Adrenal gland (tissue), 9 donors: ENCODE measurements at regions not wholly inside any gene's neighbourhood (a gene's known extent, or its start where the extent isn't known, plus 50 kb on each side); places are given as distances from the start of the nearest gene placed in this dataset.

Experiments
- DNase-seq, 7 donors: peaks; one replicate each; pipeline ENCODE4 v3.0.0-alpha.2; 2019 to 2020
- H3K27ac ChIP-seq, 5 donors: fragments of 200-600 bp; sonication (generic) in 4 of 5; 1 replicate in 3 of 5; 2 replicates in 2 of 5; pipeline versions ENCODE4 v1.5.1 to v1.8.0; 2016 to 2020; ENCODE audit warnings: mild to moderate bottlenecking in 1 of 5
- H3K27me3 ChIP-seq: fragments of 200-600 bp; 2 replicates; pipeline ENCODE4 v1.8.0; 2021
- H3K36me3 ChIP-seq, 2 donors: fragments of 200-600 bp; replicated peaks in 1 of 2; 1 replicate in 1 of 2; 2 replicates in 1 of 2; pipeline versions ENCODE4 v1.5.1 to v1.8.0; 2018 to 2022
- H3K4me1 ChIP-seq, 2 donors: fragments of 200-600 bp; replicated peaks in 1 of 2; 1 replicate in 1 of 2; 2 replicates in 1 of 2; pipeline versions ENCODE4 v1.5.1 to v1.8.0; 2018 to 2021
- H3K4me3 ChIP-seq, 4 donors: fragments of 200-600 bp; sonication (generic) in 3 of 4; one replicate each; pipeline ENCODE4 v1.5.1; 2016 to 2018
- H3K9me3 ChIP-seq, 3 donors: fragments of 200-600 bp; sonication (generic) in 1 of 3; replicated peaks in 1 of 3; 1 replicate in 2 of 3; 2 replicates in 1 of 3; pipeline versions ENCODE4 v1.5.1 to v1.8.0; 2016 to 2021
- POLR2A ChIP-seq, 2 donors: fragments of 450-650 bp; IDR thresholded peaks; one replicate each; pipeline ENCODE4 v1.6.1; 2017; ENCODE audit warnings: antibody characterized with exemption in 2 of 2, mild to moderate bottlenecking in 2 of 2, moderate library complexity in 1 of 2
- WGBS, 4 donors: extraction: QIAGEN DNeasy Blood & Tissue Kit in 2 of 4; methylation state at CpG; one replicate each; pipeline versions ENCODE4 v1.1.5 to v1.1.7; 2013 to 2017; 5-methylcytosine and 5-hydroxymethylcytosine counted together
- intact Hi-C, 2 donors: fragments of 100-400 bp; cut with DNase I; formaldehyde crosslinking; loops; one replicate each; pipeline versions ENCODE4 v1.14.1 to v1.15.0; 2022 to 2023
- TF ChIP-seq, protein P1 (sequence below), 6 experiments: fragments of 450-650 bp in 4 of 6; fragments of 200-600 bp in 2 of 6; sonication (generic) in 1 of 6; IDR thresholded peaks; 1 replicate in 5 of 6; 2 replicates in 1 of 6; pipeline versions ENCODE4 v1.5.1 to v1.8.0; 2016 to 2021; ENCODE audit warnings: antibody characterized with exemption in 6 of 6, mild to moderate bottlenecking in 2 of 6, moderate library complexity in 1 of 6
- donor health status: healthy with polysubstance abuse.
- donor health status: Bipolar disorder and iron deficiency.
- donor health status: DM: yes; HTN: yes; CAD: no.
- donor health status: DM: no; HTN: no; CAD: no.
- donor health status: DM: no; HTN: no; CAD: no.

DNA sequence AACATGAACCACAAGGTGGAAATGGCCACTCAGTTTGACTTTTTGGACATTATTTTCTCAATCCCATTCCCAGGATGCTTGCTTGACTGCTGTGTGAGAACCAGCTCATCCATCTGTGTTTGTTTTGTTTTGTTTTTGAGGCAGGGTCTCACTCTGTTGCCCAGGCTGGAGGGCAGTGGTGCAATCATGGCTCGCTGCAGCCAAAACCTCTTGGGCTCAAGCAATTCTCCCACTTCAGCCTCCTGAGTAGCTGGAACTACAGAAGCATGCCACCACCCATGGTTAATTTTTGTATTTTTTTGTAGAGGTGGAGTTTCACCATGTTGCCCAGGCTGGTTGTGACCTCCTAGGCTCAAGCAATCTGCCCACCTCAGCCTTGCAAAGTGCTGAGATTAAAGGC lies 166.0 kb upstream of the CDH4 start:
- H3K27ac ChIP-seq = no peak overlapping the region
- TF ChIP-seq POLR2A (IDR thresholded peaks at IDR 0.05) = no peak
- TF ChIP-seq, protein P1, sequence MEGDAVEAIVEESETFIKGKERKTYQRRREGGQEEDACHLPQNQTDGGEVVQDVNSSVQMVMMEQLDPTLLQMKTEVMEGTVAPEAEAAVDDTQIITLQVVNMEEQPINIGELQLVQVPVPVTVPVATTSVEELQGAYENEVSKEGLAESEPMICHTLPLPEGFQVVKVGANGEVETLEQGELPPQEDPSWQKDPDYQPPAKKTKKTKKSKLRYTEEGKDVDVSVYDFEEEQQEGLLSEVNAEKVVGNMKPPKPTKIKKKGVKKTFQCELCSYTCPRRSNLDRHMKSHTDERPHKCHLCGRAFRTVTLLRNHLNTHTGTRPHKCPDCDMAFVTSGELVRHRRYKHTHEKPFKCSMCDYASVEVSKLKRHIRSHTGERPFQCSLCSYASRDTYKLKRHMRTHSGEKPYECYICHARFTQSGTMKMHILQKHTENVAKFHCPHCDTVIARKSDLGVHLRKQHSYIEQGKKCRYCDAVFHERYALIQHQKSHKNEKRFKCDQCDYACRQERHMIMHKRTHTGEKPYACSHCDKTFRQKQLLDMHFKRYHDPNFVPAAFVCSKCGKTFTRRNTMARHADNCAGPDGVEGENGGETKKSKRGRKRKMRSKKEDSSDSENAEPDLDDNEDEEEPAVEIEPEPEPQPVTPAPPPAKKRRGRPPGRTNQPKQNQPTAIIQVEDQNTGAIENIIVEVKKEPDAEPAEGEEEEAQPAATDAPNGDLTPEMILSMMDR (IDR thresholded peaks at IDR 0.05) = no peak
- H3K27me3 ChIP-seq = peaks cover 5% of the 10 kb centered on the region
- H3K9me3 ChIP-seq = no peaks in the 10 kb centered on the region
- WGBS, 4 donors = 80 to 93% (median 85%) methylated on average over 1 of the region's 1 CpG
- no peaks in the 10 kb centered on the region for H3K4me1 ChIP-seq
- no peaks in the 10 kb centered on the region for H3K36me3 ChIP-seq
- intact Hi-C loops = no loop called here
- no peak overlapping the region for H3K4me3 ChIP-seq
- no peak for DNase-seq

DNA sequence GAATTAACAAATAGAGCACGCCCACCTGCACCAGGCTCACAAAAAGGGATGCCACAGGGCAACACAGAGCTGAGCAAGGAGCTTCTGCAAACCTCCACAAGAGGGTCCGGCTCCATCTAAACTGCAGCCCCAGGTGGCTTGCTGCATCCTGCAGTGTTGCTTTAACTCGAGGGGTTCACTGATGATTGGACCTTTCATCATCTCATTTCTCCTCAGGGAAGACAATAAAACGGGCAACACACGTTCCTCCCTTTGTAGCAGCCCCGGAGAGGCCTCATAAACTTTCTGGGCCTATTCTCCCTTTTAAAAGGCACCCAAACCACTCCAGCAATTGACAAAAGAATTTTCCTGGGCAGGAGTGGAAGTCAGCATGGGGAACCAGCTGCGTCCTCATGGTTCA lies 161.5 kb upstream of the CDH4 start:
- Histone ChIP-seq H3K4me1 (no peaks in the 10 kb centered on the region), H3K4me3 (no peak overlapping the region), H3K36me3 (no peaks in the 10 kb centered on the region), H3K27ac (no peak overlapping the region), H3K27me3 (peaks cover 2% of the 10 kb centered on the region), H3K9me3 (no peaks in the 10 kb centered on the region)
- intact Hi-C loops = no loop called here
- TF ChIP-seq POLR2A (IDR thresholded peaks at IDR 0.05) = no peak
- TF ChIP-seq, protein P1 (IDR thresholded peaks at IDR 0.05) = no peak
- 43 to 59% (median 44%) methylated on average over 7 of the region's 7 CpGs for WGBS, 4 donors
- no peak for DNase-seq

DNA sequence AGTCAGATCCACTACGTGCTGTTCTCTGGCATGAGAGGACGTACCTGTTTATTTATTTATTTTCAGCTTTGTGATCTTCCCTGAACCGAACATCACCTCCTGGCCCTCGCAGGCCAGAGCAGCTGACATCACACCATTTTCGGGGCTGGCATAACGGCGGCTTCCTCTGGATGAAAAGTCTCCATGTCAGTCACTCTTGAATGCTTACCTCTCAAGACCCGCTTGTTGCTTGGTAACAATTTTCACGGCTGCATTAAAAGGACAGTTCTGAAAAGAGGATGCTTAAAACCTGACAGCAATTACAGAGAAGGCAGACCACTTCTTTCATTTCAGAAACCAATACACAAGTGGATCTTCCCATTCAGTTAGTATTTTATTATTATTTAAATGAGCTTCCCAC lies 159.8 kb upstream of the CDH4 start:
- H3K36me3 ChIP-seq = no peaks in the 10 kb centered on the region
- H3K9me3 ChIP-seq = no peaks in the 10 kb centered on the region
- H3K27me3 ChIP-seq = no peaks in the 10 kb centered on the region
- TF ChIP-seq POLR2A (IDR thresholded peaks at IDR 0.05) = no peak
- DNase-seq = no peak
- intact Hi-C loops = no loop called here
- H3K27ac ChIP-seq = no peak overlapping the region
- no peak overlapping the region for H3K4me3 ChIP-seq
- H3K4me1 ChIP-seq = no peaks in the 10 kb centered on the region
- WGBS, 4 donors = 79 to 84% (median 81%) methylated on average over 9 of the region's 9 CpGs

- no peaks in the 10 kb centered on the region for H3K4me1 ChIP-seq
- no peak for TF ChIP-seq POLR2A (IDR thresholded peaks at IDR 0.05)
- TF ChIP-seq, protein P1 (IDR thresholded peaks at IDR 0.05) = no peak
- no peaks in the 10 kb centered on the region for H3K36me3 ChIP-seq
- H3K27ac ChIP-seq = no peak overlapping the region
- no peak for DNase-seq
- intact Hi-C loops = no loop called here
- no peak overlapping the region for H3K4me3 ChIP-seq
- no peaks in the 10 kb centered on the region for H3K27me3 ChIP-seq
- 50 to 85% (median 73%) methylated on average over 1 of the region's 1 CpG for WGBS, 4 donors
- no peaks in the 10 kb centered on the region for H3K9me3 ChIP-seq
Measured at GRCh38 chr20:61094581-61094980, 157.5 kb upstream of the CDH4 start.

- intact Hi-C loops = no loop called here
- Histone ChIP-seq H3K4me1 (no peaks in the 10 kb centered on the region), H3K27me3 (no peaks in the 10 kb centered on the region), H3K4me3 (no peak overlapping the region), H3K9me3 (no peaks in the 10 kb centered on the region), H3K27ac (no peak overlapping the region), H3K36me3 (no peaks in the 10 kb centered on the region)
- 77 to 91% (median 80%) methylated on average over 2 of the region's 2 CpGs for WGBS, 4 donors
- TF ChIP-seq, protein P1 (IDR thresholded peaks at IDR 0.05) = no peak
- no peak for TF ChIP-seq POLR2A (IDR thresholded peaks at IDR 0.05)
- no peak for DNase-seq
Measured at GRCh38 chr20:61096463-61096862, 155.6 kb upstream of the CDH4 start.
